ENCODE measurements at regions not wholly inside any gene's neighbourhood (a gene's known extent, or its start where the extent isn't known, plus 50 kb on each side); places are given as distances from the start of the nearest gene placed in this dataset.

DNA sequence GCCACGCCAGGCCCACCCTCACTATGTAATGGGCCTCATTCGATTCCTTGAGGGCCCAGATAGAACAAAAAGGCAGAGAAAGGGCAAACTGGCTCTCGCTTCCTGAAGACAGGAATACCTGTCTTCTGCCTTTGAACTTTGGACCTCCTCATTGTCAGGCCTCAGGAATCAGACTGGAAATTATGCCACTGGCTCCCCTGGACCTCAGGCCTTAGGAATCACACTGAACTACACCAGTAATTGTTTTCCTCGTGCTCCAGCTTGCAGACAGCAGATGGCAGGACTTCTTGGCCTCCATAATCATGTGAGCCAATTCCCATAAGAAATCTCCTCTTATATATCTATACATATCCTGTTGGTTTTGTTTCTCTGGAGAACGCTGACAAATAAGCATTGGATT, 258.6 kb upstream of the KCNG1 start:
- DNase-seq (ENCODE audit: low read depth): no peak
- TF ChIP-seq, protein P1, sequence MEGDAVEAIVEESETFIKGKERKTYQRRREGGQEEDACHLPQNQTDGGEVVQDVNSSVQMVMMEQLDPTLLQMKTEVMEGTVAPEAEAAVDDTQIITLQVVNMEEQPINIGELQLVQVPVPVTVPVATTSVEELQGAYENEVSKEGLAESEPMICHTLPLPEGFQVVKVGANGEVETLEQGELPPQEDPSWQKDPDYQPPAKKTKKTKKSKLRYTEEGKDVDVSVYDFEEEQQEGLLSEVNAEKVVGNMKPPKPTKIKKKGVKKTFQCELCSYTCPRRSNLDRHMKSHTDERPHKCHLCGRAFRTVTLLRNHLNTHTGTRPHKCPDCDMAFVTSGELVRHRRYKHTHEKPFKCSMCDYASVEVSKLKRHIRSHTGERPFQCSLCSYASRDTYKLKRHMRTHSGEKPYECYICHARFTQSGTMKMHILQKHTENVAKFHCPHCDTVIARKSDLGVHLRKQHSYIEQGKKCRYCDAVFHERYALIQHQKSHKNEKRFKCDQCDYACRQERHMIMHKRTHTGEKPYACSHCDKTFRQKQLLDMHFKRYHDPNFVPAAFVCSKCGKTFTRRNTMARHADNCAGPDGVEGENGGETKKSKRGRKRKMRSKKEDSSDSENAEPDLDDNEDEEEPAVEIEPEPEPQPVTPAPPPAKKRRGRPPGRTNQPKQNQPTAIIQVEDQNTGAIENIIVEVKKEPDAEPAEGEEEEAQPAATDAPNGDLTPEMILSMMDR (IDR thresholded peaks at IDR 0.05; ENCODE audit: insufficient read depth, low read depth, low read length, missing control alignments): no peak
- no peak overlapping the region for H3K4me3 ChIP-seq (ENCODE audit: low read depth, low read length)

DNA sequence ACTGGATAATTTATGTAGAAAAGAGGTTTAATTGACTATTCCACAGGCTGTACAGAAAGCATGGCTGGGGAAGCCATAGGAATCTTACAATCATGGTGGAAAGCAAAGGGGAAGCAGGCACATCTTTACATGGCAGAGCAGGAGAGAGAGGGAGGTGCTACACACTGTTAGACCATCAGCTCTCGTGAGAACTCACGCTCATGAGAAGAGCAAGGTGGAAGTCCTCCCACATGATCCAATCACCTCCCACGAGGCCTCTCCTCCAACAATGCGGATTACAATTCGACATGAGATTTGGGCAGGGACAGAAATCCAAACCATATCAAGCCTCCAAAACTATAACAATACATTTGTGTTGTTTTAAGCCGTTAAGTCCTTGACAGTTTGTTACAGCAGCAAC, 257.1 kb upstream of the KCNG1 start:
- H3K4me3 ChIP-seq (ENCODE audit: low read depth, low read length): no peak overlapping the region
- TF ChIP-seq, protein P1 (IDR thresholded peaks at IDR 0.05; ENCODE audit: insufficient read depth, low read depth, low read length, missing control alignments): no peak
- DNase-seq (ENCODE audit: low read depth): no peak

DNA sequence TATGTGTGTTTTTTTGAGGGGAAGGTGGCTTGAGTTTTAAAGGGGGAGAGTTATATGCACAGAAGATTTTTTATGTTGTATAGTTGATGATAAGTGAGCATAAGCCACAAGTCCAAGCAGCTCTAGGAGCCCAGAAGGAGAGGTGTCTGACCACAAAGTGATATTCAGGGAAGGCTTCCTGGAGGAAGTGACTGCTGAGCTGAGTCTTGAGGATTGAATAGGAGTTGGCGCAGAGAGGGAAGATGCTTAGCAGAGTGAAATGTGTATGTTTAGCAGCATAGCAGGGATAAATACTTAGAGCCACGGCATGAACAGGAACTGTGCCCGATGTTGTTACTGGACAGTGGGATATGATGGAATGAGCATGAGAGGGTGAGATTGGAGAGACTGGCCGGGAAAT, 255.1 kb upstream of the KCNG1 start:
- no peak for DNase-seq (ENCODE audit: low read depth)
- H3K4me3 ChIP-seq (ENCODE audit: low read depth, low read length): no peak overlapping the region
- TF ChIP-seq, protein P1 (IDR thresholded peaks at IDR 0.05; ENCODE audit: insufficient read depth, low read depth, low read length, missing control alignments): no peak

DNA sequence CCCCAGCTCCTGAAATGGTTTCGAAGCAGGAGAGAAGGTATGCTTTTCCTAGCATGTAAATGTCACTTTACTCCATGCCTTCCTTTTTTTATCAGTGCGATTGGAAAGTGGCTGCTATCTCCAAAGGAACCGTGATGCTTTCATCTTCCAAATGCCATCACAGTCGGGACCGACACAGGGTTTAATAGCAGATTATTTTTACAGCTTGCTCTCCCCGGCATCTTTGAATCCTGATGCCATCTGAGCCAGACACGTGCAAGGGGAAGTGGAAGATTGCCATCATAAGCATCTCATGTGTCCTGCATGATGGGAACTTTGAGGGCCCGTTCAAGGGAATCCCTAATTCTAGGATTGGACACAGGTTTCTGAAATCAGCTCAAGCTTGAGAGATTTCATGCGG, 253.4 kb upstream of the KCNG1 start:
- no peak overlapping the region for H3K4me3 ChIP-seq (ENCODE audit: low read depth, low read length)
- no peak for DNase-seq (ENCODE audit: low read depth)
- TF ChIP-seq, protein P1 (IDR thresholded peaks at IDR 0.05; ENCODE audit: insufficient read depth, low read depth, low read length, missing control alignments): no peak

DNA sequence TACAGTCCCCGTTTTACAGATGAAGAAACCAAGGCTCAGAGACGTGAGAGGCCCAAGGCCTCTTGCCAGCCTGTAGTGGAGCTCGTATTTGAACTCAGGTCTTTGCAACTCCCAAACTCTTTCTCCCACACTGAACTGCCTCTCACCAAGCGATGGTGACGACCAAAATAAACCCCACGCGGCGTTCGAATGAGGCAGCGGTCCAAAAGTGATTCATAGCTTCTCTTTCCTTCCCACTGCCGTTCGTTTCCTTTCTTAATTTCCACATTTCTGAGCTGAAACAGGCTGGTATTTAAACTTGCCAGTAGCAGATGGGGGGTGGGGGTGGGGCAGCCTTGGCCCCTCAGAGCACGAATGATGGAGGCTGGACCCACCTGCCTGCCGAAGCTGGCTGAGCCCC, 252.9 kb upstream of the KCNG1 start:
- DNase-seq (ENCODE audit: low read depth): no peak
- TF ChIP-seq, protein P1 (IDR thresholded peaks at IDR 0.05; ENCODE audit: insufficient read depth, low read depth, low read length, missing control alignments): no peak
- no peak overlapping the region for H3K4me3 ChIP-seq (ENCODE audit: low read depth, low read length)

DNA sequence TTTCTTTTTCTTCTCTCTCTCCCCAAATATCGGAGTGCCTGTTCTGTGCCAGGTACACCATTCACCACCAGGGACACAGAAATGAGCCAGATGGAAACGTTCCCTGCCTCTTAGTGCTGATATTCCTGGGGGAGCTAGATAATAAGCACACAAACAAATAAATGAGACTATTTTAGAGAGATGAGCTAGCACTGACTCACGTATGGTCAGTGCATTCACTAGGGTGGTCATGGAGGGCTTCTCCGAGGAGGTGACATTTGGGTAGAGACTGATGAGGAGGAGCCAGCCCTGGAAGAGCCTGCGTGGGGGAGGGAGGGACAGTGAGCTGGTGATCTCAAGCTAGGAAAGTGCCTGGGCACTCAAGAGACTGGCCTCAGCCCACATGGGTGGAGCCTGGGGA, 252.3 kb upstream of the KCNG1 start:
- DNase-seq (ENCODE audit: low read depth): no peak
- TF ChIP-seq, protein P1 (IDR thresholded peaks at IDR 0.05; ENCODE audit: insufficient read depth, low read depth, low read length, missing control alignments): no peak

DNA sequence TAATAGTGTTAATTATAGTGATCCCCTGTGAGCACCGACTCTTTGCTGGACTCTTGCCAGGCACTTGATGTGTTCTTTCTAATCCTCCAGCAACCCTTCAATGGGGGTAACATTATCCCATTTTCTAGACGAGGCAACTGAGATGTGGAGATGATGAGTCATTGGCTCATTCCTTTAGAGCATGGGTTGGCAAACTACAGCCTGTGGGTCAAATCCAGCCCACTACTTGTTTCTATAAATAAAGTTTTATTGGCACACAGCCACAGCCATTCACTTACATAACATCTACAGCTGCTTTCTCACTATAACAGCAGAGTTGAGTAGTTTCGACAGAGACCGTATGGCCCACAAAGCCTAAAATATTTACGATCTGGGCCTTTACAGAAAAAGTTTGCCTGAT, 249.5 kb upstream of the KCNG1 start:
- TF ChIP-seq, protein P1 (IDR thresholded peaks at IDR 0.05; ENCODE audit: insufficient read depth, low read depth, low read length, missing control alignments): no peak
- DNase-seq (ENCODE audit: low read depth): no peak
- H3K4me3 ChIP-seq (ENCODE audit: low read depth, low read length): no peak overlapping the region

More for the DNA sequence above, 252.3 kb upstream of the KCNG1 start:
- no peak overlapping the region for H3K4me3 ChIP-seq (ENCODE audit: low read depth, low read length)

All from GM12865 (cell line).